ENCODE measurements at regions not wholly inside any gene's neighbourhood (a gene's known extent, or its start where the extent isn't known, plus 50 kb on each side); places are given as distances from the start of the nearest gene placed in this dataset.

DNA sequence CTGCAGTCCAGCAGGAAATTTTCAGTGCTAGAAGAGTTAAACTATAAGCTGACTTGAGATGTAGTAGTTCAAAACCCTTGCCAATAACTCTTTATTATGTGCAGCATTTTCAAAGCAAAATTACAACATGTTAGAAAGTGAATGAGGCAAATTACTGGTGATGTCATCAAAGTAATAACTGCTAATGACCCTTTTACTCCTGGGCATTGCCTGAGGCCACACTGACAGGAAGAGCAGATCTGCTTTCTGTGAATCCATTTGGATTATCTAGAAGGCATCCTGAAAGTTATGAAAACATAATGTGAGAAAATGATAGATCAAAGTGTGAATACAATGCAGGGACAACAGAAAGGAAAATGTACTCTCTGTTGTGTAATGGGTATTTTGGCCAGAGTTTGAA lies 139.6 kb upstream of the TRIB2 start:
- no peaks in the 10 kb centered on the region for H3K36me3 ChIP-seq (ENCODE audit: control insufficient read depth in 1 of 2, insufficient read depth in 2 of 2, low read length in 2 of 2)
- DNase-seq (ENCODE audit: low read depth, low spot score): no peak
- H3K79me2 ChIP-seq (ENCODE audit: insufficient read depth, low read length): no peaks in the 10 kb centered on the region
- no peaks in the 10 kb centered on the region for H3K4me1 ChIP-seq (ENCODE audit: control insufficient read depth in 1 of 2, insufficient read depth in 2 of 2, low read length in 2 of 2)
- ChIA-PET CTCF (no interaction called here), RAD21 (ENCODE audit: low non-redundant PET in 1 of 2, low total read pairs in 2 of 2, uncharacterized antibody in 2 of 2, unreplicated experiment in 2 of 2) (no interaction called here), POLR2A (no interaction called here)
- H3K9ac ChIP-seq (ENCODE audit: low read length): no peak overlapping the region
- intact Hi-C loops (cut with micrococcal nuclease): no loop called here
- no peaks in the 10 kb centered on the region for H3K9me3 ChIP-seq (ENCODE audit: control insufficient read depth in 1 of 2, insufficient read depth in 1 of 2, low read depth in 1 of 2, low read length in 2 of 2)
- H3K4me2 ChIP-seq (ENCODE audit: low read length): no peak overlapping the region
- ATAC-seq: no peak
- TF ChIP-seq ZNF274 (IDR thresholded peaks at IDR 0.05; ENCODE audit: low read depth, low read length): no peak
- TF ChIP-seq, protein P1, sequence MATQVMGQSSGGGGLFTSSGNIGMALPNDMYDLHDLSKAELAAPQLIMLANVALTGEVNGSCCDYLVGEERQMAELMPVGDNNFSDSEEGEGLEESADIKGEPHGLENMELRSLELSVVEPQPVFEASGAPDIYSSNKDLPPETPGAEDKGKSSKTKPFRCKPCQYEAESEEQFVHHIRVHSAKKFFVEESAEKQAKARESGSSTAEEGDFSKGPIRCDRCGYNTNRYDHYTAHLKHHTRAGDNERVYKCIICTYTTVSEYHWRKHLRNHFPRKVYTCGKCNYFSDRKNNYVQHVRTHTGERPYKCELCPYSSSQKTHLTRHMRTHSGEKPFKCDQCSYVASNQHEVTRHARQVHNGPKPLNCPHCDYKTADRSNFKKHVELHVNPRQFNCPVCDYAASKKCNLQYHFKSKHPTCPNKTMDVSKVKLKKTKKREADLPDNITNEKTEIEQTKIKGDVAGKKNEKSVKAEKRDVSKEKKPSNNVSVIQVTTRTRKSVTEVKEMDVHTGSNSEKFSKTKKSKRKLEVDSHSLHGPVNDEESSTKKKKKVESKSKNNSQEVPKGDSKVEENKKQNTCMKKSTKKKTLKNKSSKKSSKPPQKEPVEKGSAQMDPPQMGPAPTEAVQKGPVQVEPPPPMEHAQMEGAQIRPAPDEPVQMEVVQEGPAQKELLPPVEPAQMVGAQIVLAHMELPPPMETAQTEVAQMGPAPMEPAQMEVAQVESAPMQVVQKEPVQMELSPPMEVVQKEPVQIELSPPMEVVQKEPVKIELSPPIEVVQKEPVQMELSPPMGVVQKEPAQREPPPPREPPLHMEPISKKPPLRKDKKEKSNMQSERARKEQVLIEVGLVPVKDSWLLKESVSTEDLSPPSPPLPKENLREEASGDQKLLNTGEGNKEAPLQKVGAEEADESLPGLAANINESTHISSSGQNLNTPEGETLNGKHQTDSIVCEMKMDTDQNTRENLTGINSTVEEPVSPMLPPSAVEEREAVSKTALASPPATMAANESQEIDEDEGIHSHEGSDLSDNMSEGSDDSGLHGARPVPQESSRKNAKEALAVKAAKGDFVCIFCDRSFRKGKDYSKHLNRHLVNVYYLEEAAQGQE (IDR thresholded peaks at IDR 0.05; ENCODE audit: low read depth): no peak
- TF ChIP-seq CEBPB (IDR thresholded peaks at IDR 0.05; ENCODE audit: low read depth): no peak
- no peak for TF ChIP-seq SP1 (IDR thresholded peaks at IDR 0.05; ENCODE audit: low read depth)
- TF ChIP-seq, protein P2, sequence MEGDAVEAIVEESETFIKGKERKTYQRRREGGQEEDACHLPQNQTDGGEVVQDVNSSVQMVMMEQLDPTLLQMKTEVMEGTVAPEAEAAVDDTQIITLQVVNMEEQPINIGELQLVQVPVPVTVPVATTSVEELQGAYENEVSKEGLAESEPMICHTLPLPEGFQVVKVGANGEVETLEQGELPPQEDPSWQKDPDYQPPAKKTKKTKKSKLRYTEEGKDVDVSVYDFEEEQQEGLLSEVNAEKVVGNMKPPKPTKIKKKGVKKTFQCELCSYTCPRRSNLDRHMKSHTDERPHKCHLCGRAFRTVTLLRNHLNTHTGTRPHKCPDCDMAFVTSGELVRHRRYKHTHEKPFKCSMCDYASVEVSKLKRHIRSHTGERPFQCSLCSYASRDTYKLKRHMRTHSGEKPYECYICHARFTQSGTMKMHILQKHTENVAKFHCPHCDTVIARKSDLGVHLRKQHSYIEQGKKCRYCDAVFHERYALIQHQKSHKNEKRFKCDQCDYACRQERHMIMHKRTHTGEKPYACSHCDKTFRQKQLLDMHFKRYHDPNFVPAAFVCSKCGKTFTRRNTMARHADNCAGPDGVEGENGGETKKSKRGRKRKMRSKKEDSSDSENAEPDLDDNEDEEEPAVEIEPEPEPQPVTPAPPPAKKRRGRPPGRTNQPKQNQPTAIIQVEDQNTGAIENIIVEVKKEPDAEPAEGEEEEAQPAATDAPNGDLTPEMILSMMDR (IDR thresholded peaks at IDR 0.05 in 2 of 3, conservative IDR thresholded peaks at IDR 0.05 in 1 of 3; ENCODE audit: borderline replicate concordance in 1 of 3, insufficient read depth in 1 of 3, low read depth in 2 of 3, low read length in 2 of 3): no peak
- no peak for TF ChIP-seq EGR1 (IDR thresholded peaks at IDR 0.05; ENCODE audit: low read depth)
- TF ChIP-seq CBX3 (IDR thresholded peaks at IDR 0.05; ENCODE audit: low read depth): no peak
- TF ChIP-seq EZH2 (IDR thresholded peaks at IDR 0.05): no peak
- no peak for TF ChIP-seq POLR2A (IDR thresholded peaks at IDR 0.05; ENCODE audit: borderline replicate concordance, extremely low read depth, insufficient read depth, insufficient read length)
- TF ChIP-seq EZH2phosphoT487 (IDR thresholded peaks at IDR 0.05; ENCODE audit: borderline replicate concordance): no peak
- no peak for TF ChIP-seq ELF1 (IDR thresholded peaks at IDR 0.05; ENCODE audit: borderline replicate concordance, low read depth)
- no peak for TF ChIP-seq FOSL1 (IDR thresholded peaks at IDR 0.05; ENCODE audit: low read depth)
- H4K20me1 ChIP-seq (ENCODE audit: insufficient read depth): no peaks in the 10 kb centered on the region
- H3K27ac ChIP-seq (ENCODE audit: low read depth, low read length): no peak overlapping the region
- no TSS peak for BruUV-seq (replicated peaks)
- no peak overlapping the region for H3K4me3 ChIP-seq (replicated peaks in 1 of 2; ENCODE audit: low read depth in 1 of 2, low read length in 2 of 2)
- no peak overlapping the region for H2AFZ ChIP-seq (ENCODE audit: low read depth, low read length, poor library complexity, severe bottlenecking)
- no peaks in the 10 kb centered on the region for H3K27me3 ChIP-seq (ENCODE audit: insufficient read depth, low read length)
- no peaks in the 10 kb centered on the region for H3K9me2 ChIP-seq (ENCODE audit: insufficient read depth)
